Liver (tissue), 3 donors: ENCODE measurements at regions not wholly inside any gene's neighbourhood (a gene's known extent, or its start where the extent isn't known, plus 50 kb on each side); places are given as distances from the start of the nearest gene placed in this dataset.

ENCODE experiments used
- CTCF ChIP-seq: fragments of 150-350 bp; IDR thresholded peaks from 2 replicates; pipeline ENCODE4 v1.5.1; 2017; ENCODE audit warnings: improper control_type of control experiment, low read depth, low read length; ENCODE audit not compliant: missing input control
- HNF4A ChIP-seq, 2 donors: conservative IDR thresholded peaks; 2 replicates each; pipeline ENCODE4 v1.6.1; 2016; ENCODE audit warnings: antibody characterized with exemption in 2 of 2, mild to moderate bottlenecking in 2 of 2
- YY1 ChIP-seq: IDR thresholded peaks from 2 replicates; pipeline ENCODE4 v1.6.1; 2016; ENCODE audit warnings: antibody characterized with exemption, mild to moderate bottlenecking
- donor health status: healthy.
- donor health status: healthy.

GRCh38 chr12:114504311-114504710 lies 98.4 kb upstream of the TBX5 start:
- TF ChIP-seq YY1 (no peak), CTCF (no peak), HNF4A (conservative IDR thresholded peaks at IDR 0.05) (no peak)
